NCI-H1694 treated with DMSO at 0.1 percent for 48 hours (cell line): ENCODE measurements at regions not wholly inside any gene's neighbourhood (a gene's known extent, or its start where the extent isn't known, plus 50 kb on each side); places are given as distances from the start of the nearest gene placed in this dataset.
A peak's percentile ranks its signal among the peaks of the same experiment; 100 is the strongest.

Source experiments
- DNase-seq: peaks from one replicate; lab custom pipeline; 2025; lab: John Stamatoyannopoulos, UW

DNA sequence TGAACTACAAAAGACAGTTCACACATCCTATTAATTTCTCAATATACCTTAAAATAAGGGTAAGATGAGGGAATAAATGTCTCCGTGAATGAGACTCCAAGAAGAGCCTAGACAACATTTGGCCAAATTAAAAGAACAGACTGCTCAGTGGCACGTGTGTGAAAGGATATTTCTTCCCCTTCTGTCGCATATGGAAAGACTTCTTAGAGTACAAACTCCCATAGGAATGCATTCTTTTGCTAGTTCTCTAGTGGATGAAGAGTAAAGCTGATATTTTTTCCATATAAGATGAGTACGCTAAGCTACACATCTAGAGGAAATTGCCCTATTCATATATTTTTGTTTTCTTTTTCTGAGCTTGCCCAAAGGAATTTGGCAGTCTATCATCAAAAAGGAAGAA, 710.0 kb upstream of the ID2 start:
- no peak for DNase-seq

DNA sequence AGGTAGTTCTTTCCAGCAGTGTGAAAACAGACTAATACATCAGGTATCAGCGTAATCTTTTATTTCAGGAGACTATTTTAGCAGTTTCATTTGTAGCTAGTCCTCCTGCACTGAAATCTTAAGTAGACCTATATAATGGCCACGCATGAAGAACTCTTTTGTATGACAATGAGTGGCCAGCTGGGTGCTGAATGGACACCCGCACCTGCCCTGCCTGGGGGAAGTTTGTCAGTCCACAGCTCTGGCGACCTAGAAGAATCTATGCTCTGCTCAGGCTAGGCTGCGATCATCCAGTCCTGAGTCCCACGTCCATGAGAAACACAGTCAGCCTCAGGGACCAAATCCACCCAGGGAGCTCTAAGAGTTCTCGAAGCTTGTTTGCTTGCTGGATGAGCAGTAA, 709.2 kb upstream of the ID2 start:
- DNase-seq, result no peak

DNA sequence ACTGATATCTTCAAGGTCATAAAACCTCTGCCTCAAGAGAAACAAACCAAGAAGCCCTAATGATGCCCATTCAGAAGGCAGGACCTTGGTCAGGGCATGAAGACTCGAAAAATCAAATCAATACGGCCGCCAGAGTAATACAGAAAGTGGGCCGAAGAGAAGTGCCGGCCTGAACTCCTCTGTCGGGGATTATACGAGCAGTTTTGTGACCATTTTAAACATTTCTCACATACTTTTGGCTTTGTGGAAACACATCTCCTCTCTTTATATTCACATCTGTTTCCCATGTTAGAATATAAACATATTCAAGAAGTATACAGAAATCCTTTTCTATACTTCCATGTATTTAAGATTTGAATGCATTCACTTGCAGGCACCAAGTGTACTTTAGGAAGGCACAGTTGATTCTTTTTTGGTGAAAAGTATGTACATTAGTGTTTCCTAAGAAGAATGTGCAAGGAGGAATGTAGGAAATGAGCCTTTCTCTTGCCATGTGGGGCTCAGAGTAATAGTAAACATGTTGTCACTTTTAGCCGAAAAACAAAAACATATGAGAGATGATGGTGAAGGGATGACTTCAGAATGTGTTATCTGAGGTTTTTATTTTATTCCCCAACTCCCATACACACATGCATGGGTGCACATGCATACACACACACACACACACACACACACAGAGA, 707.9 kb upstream of the ID2 start:
- no peak for DNase-seq

DNA sequence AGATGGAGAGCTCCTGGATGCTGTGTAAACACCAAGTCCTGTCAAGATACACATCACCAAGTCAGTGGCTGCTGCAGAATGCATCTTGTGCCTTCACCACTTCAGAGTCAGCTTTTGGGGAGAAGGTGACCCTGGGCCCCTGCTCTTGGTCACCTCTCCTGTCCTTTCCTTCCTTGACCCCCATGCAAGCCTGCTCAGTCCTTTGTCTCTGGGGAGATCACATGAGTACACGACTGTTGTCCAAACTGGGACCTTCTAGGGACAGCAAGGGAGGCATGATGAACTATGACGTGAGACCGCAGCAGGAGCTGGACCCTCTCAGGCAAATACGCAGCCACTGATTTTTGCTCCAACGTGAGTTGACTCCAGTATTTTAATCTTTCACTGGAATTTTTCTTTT, 706.9 kb upstream of the ID2 start:
- DNase-seq, result no peak

DNA sequence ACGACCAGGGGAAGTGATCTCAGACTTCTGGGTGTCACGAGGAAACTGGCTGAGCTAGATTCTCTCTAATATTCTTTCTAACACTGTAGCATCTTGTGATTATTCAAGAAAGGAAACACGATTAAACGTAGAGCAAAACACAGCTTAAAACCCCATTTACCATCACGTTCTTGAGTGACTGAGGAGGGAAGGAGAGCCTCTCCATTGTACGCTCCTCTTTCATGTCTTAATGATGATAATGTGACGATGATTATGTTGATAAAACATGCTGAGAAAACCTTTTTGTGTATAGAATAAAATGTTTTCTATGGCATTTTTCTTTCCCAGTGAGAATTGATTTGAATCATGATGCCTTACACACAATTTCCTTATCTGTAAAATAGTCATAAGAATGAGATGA, 705.6 kb upstream of the ID2 start:
- no peak for DNase-seq

DNA sequence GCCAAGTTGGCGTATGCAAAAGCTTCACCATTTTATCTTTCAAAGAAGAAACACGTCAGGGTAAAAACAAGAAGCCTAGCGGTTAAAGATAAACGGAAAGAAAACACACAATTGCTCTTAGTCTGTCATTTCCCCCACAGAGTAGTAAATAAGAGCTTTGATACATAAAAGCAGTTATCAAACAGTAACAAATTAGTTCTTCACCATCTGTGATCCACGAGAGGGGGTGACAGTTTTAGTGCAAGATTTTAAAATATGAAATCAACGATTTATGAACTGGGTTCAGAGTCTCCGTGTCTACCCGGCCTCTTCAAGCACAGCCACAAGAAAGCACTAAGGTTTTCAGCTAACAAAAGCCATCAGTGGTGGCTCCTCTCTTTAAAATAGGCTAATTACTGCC, 703.9 kb upstream of the ID2 start:
- DNase-seq, result no peak

DNA sequence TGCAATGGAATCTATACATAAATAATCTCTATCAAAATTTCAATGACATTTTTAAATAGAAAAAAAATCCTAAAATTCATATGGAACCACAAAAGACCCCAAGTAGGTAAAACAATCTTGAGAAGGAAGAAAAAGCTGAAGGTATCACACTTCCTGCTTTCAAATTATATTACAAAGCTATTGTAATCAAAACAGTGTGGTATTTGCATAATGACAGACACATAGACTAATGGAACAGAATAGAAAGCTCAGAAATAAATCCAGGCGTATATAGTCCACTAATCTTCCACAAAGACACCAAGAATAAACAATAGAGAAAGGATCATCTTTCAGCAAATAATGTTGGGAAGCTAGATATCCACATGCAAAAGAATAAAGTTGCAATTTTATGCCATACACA, 699.8 kb upstream of the ID2 start:
- DNase-seq, result no peak

DNA sequence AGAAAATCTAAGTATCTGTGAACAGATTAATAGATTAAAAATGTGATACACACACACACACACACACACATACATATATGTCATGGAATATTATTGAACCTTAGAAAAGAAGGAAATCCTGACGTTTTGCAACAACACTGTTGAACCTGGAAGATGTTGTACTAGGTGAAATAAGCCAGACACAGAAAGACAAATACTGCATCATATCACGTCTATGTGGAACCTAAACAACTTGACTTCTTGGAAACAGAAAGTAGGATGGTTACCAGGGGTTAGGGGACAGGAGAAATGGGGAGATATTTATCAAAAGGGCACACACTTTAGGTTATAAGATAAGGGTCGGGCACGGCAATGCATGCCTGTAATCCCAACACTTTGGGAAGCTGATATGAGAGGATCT, 698.4 kb upstream of the ID2 start:
- DNase-seq, result no peak

DNA sequence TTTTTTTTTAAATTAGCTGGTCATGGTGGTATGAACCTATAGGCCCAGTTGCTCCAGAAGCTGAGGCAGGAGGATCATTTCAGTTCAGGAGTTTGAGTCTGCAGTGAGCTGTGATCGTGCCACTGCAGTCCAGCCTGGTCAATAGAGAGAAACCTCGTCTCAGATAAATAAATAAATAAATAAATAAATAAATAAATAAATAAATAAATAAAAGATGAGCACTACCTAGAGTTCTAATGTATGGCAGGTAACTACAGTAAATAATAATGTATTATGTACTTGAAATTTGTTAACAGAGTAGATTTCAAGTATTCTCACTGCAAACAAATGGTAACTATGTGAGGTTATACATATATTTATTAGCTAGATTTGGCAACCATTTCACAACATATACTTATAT, 697.9 kb upstream of the ID2 start:
- DNase-seq, result no peak

DNA sequence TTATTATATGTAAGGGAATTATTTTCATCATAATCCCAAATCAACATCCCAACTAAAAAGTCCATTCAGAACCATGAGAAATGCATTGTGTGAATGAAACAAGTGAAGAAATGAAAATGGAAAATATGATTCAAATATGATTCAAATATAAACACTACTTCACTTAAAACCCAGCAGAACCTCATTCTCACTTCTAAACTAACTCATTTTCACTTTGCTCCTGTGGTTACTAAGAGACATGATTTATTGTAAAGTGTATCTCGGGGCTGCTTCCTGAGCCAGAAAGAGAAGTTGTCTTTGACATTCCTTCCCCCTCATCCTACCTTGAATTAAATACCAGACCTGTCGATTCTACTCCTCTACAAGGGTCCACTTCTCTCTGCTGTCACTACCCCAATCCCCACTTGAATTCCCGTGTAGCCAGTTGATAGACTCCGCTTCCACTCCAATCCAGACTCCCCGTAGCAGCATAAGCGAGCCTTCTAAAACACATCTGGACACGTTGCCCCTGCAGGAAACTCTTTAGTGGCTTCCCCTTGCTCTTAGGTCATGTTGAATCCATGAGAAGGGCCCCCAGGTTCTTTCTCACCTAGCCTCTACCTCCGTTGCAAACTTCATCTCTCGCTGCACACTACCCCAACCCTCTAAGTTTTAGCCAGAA, 697.0 kb upstream of the ID2 start:
- no peak for DNase-seq

DNA sequence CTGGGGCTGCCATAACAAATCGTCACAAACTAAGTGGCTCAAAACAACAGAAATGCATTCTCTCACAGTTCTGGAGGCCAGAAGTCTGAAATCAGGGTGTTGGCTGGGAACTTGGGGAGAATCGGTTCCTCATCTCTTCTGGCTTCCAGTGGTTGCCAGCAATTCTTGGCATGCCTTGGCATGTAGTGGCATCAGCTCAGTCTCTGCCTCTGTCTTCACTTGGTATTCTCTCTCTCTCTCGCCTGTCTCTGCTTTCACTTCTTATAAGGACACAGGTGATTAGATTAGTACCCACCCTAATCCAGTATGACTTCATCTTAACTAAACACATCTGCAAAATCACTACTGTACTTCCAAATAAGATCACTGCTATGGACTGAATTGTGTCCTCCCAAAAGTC, 695.4 kb upstream of the ID2 start:
- no peak for DNase-seq

DNA sequence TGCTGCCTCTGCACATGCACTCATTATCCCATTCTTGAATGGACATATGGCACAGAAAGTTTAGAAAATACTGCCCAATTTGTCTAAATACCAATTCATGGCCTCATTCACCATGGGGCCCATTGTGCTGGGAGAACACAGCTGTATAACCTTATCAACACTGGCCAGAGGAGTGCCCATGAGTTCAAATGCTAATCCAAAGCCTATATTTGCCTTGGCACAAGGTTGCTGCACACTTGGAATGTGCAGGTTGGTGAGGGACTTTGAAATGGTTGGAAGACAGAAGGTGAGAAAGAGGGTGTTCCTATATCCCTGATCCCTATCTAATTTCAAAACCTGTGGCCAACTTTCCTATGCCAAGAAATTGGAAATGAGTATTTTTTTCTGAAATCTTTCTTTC, 693.9 kb upstream of the ID2 start:
- no peak for DNase-seq

DNA sequence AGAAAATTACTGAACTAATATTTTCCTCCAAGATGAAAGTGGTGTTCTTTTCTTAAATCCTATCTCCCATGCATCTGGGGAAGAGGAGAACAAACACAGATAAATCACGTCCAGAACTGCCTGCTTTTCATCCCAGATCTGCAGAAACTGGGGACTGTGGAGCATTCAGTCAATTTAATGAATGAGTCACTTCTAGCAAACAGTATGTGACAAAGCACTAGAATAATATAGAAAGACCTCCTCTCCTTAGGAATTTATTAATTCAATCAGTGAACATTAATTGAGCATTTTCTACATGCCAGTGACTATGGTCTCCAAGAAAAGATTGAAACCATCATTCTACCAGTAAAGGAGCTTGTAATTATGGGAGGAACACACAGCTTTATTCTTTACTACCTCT, 693.4 kb upstream of the ID2 start:
- no peak for DNase-seq

DNA sequence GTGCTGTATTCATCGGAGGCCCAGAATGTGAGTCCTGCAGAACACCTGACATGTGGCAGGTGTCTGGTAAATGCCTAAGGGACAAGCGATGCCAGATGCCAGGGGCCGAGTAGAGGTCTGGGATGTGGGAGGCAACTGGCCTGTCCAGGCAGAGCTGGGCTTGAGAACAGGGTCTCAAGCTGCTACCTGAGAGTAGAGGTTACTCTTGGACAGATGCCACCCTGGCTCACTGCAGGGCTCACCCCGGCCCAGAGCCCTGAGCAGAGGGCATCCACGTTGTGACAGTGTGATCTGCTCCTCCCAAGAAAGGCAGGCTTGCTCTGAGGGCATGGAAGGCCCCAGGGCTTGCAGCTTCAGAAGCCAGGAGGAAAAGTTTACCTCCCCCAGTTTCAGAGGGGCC, 692.0 kb upstream of the ID2 start:
- DNase-seq, result no peak

DNA sequence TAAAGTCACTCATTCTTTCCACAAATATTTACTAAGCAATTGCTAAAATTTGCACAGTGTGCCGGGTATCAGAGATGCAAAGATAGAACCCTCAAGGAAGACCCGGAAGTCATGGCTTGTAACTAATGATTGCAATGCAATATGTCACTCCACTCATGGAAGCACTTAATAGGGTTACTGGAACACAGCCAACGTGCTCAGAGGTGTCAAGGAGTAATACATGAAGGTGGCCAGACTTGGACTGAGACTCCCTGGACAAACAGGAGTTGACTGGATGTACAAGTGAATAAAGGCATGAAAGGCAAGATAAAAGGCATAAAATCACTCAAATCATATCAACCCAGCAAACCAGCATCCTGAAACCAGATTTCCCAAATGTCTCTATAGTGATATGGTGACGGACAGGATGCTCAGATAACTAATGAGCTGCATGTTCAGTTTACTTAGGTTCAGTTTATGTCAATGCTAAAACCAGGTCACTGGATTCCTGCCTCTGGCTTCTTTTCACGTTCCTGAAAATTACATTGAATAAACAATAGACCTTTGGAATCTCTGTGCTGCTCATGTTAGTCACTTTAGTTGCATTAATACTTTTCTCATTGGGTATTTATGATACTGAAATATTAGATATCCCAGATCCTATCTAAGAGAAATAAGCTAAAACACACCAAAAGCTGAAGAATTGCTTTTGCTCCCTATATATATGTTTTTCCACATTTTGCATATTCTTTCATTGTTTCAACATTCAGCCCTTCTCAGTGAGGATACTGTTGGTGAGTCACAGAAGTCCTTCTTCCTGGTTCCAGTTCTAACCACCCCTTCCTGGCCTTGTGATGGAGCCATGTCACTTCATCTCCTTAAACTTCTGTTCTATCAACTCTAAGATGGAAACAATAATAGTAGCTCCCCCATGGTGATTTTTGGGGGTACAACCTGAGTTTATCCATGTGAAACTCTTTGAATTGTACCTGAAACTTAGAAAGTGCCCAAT, 688.9 kb upstream of the ID2 start:
- no peak for DNase-seq

DNA sequence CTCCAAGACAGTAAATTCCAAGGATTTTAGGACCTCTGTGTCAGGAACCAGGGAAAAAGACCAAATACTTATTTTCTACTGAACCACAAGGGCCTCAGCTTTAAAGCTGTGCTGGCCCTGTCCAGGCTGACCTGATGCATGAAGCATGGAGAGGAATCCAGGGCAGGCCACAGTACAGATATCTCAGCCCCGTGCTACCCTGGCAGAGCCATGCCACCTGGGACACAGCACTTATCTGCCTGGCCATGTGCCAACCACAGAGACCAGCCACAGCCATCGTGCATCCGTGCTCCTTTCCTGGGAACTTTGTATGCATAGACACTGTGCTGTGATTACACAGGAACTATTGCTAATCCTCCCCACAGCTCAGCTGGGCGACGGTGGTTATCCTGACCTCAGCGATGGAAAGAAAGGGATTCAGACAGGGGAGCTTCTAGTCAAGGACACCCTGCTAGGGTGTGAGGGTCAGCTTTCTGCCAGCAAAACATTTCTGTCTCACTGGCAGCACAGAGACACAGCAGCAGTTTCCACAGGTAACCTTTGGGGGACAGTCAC, 687.4 kb upstream of the ID2 start:
- DNase-seq, result no peak

DNA sequence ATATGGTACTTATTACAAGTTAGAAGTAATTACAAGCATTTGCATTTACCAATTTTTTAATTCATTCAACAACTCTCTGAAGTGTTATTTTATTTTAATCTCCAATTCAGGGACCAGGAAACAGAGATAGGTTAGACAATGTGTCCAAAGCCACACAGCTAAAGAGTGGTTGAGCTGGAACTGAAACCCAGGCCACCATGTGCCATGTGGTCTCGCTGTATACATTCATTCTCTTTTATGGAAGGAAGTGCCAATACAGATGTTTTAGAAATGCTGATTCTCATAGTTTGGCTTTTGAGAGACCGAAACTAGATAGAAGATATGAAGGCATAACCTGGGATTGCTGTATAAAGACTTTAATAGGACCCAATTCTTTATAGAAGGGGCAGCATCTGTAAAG, 684.6 kb upstream of the ID2 start:
- DNase-seq, result no peak

DNA sequence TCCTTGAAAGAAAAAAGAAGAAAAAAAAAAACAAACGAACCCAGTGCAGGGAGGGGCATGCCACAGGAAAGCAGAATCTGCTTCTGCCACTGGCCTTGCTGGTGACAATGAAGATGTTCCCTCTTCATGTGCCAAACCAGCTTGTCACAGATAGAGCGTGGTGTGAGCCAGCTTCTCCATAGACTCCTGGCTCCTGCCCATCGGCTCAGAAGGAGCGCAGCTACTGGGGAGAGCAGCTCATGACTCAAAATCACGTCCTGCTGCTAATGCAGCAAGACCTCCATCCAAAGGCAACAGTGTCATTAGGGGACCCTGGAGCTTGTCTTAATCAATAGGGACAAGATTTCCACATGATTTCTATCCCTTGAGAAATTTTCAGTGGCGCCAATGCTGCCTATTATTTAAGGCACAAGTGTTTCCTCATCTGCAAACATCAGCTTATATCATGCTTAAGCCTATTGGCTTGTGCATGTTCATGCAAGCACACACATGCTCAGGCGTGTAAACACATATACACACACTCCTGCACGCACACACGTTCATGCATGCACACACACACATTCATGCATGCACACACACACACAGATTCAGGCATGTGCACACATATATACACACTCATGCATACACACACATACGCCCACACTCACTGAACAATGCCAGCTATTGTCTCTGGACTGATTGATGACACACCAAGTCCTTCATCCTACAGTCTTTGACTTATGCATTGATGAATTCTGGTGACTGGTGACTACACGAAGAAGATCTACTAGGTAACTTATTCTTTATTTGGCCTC, 682.0 kb upstream of the ID2 start:
- DNase-seq, result no peak

DNA sequence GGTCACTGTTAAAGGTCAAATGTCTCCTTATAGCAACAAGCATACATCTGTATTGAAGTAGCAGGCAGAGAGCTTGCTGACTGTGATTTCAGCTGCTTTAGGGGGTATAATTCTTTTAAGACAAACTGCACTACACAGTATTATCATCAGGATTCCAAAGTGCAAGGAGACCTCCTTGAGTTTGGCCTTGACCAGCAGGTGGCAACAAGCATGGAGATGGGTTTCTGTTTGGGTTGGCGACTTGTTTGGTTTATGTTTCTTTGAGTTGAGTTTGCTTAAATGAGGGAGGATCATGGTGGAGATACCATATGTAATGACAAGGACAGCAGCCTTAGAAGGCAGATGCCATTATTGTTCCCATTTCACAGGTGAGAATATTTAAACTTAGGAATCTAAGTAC, 681.0 kb upstream of the ID2 start:
- DNase-seq, result no peak

DNA sequence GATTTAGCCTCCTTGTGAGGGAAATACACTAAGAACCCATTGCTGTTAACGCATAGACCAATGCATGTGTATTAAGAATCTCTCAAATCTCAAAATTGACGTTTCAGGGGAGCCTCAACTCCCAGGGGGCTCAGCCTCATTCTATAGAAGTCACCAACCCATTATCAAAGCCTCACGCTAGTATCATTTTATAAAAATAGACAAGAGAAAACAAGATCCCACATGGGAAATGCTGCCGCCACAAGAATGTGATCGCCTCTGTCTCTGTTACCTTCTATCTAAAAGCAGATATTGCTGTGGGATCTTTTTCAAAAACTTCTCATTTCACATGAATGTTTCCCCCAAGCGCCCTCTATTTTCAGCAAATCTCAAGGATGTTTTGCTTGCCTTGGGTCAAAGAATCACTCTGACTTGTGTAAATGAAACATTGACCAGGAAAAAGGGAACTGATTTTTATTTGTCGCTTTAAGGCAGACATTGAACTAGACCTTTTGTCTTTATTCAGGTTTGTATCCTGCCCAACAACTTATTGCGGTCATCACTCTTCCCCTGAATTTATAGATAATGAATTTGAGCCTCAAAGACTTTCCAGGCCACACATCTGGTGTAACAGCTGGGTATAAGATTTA, 679.0 kb upstream of the ID2 start:
- DNase-seq, result no peak

DNA sequence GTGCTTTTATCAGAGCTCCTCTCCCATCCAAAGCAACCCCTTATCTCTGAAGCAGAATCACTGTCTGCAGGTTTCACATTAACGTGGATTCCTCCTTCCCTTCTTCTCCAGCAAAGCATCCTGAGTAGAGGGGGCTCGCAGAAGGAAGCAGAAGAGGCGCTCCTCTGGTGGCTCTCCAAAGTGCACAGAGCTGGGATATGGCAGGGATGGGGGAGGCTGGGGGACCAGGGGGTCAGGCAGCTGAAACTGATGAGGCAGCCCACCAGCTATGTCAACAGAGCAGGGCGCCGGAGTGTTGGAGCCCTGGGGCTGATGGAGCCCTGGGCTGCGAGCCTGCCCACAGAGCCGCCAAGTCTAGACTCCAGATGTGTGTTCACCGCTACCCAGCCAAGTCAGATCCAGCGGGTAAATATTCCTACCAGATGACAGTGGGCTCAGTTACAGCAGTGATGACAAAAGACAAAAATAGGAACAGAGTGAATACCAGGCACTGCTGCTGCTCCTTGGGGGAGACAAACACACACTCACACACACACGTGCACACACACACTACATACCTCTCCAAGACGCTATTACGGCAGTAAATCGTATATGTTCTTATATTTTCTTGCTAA, 678.3 kb upstream of the ID2 start:
- peak; percentile 98 for DNase-seq
